ENCODE measurements at regions not wholly inside any gene's neighbourhood (a gene's known extent, or its start where the extent isn't known, plus 50 kb on each side); places are given as distances from the start of the nearest gene placed in this dataset.

DNA sequence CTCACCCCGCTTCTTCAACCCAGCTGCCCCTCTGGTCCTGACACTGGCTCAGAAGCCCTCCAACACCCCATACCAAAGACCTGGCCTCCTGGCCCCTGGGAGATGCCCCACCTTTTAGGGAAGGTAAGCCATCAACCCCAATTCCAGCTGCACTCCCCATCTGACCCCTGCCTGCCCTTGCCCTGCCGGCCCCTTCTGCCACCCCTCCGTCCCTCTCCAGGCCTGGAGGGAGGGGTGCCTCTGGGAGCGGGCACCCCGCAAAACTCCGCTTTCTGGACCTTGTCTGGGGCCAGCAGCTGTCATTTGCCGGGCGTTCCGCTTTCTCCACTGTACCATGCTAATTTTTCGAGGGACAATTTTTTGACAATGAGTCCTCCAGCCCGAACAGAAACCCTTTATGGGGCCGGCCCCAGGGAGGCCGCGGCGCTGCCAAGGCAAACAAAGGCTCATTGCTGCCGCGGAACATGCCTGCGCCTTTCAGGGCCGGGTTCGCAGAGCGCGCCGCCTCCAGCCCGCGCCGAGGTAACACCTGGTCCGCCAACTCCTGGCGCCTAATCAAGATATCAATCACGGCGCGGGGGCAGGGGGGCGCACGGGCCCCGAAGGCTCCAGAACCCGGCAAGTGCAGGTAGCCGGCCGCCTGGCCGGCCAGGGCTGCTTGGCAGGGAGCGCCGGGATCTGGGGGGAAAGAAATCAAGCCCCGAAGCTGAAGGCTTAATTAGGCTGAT lies 96.0 kb downstream of the INHBB start:
- no peak for DNase-seq

DNA sequence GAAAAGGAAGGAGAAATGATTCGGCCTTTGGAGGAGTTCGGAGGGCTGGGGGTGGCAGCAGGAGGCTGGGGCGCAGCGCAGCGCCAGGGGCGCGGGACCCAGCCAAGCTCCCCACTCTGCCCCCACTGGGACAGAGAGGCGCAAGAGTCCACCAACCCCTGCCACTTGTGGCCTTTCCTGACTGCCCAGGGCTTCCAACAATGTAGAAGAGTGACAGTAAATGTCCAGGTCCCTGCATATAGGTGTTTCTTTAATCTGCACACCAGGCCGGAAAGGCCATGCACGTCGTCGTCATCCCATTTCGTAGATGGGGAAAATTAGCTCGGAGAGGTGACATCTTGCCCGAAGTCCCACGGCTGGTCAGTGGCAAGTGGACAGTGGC lies 96.6 kb downstream of the INHBB start:
- no peak for DNase-seq

DNA sequence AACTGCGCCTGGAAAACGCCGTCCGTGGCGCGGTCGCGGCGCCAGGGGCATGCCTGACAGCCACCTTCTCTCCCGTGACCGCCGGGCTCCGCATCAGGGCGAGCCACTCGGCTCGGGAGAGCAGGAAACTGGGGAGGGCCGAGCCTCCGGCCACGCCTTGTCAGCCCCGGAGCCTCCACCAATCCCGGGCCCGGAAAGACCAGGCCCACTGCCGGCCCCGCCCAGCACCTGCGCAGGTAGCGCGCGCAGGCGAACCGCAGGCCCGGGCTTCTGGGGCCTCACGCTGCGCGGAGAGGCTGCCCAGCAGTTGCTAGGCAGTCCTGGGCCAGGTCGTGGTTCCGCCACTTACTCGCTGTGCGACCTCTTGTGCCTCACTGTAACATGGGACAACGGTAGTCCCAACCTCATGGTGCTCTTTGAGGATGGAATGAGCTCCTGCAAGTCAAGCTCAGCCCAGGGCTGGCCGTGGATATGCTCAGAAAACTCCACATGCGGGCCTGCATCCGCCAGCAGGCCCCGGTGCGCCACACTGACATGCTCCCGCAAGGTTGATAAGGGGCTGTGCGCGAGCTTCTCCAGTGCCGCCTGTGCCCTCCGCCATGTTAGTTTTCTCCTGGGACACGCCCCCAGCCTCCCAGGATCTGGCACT lies 97.1 kb downstream of the INHBB start:
- DNase-seq, result no peak

DNA sequence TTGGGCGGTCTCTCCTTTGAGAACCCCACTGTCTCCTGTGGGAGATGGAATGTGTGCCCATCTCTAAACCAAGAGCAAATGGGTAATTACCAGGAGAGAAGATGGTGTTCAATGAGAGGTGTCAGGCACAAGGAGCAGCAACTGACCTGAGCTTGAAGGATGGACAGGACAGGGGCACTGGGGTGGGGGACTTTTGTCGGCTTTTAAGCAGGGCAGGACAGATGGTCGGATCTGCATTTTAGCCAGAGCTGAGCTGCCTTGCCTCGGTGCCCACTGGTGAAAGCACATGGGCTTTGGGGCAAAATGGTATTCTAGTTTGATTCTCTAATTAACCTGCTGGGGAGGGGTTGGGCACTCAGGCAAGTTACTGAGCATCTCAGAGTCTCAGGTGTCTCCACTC lies 98.0 kb downstream of the INHBB start:
- no peak for DNase-seq

DNA sequence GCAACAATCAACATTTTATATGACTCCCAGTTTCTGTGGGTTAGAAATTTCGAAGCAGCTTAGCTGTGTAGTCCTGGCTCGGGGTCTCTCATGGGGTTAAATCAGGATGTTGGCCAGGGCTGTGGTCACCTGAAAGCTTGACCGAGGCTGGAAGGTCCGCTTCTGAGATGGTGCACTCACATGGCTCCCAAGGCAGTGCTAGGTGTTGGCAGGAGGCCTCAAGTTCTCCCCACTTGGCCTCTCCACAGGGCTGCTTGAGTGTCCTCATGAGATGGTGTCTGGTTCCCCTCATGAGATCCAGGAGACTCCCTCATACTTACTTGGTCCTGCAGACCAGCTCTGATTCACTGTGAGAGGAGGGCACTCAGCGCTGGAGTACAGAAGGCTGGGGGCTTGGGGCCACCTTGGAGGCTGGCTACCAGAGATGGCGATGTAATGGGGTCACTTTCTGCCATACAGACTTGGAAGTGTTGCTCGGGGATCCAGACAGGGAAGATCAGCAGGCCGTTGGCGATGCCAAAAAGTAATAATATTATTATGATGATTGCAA lies 98.8 kb downstream of the INHBB start:
- no peak for DNase-seq

DNA sequence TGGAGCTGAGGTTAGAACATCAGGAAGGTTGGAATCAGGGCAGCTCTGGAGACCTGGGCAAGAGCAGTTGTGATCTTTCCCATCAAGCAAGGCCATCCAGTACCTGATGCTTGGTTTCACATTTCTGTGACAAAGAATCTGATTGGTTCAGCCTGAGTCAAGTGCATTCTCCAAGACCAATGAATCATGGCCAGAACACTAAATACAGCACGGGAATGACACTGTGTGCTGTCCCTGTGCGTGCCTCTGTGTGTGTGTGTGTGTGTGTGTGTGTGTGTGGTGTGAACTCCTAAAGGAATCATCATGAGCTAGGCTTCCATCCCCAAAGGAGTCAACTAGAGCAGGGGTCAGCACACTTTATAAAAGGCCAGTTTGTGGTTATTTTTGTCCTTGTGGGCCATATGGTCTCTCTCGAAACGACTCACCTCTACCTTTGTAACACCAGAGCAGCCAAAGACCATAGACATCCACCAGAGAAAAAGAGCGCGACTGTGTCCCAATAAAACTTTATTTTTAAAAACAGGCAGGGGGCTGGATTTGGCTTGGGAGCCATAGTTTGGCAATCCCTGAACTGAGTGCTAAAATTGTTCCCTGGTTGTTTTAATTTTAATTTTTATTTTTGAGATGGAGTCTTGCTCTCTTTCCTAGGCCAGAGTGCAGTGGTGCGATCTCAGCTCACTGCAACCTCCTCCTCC lies 99.7 kb downstream of the INHBB start:
- DNase-seq, result no peak

DNA sequence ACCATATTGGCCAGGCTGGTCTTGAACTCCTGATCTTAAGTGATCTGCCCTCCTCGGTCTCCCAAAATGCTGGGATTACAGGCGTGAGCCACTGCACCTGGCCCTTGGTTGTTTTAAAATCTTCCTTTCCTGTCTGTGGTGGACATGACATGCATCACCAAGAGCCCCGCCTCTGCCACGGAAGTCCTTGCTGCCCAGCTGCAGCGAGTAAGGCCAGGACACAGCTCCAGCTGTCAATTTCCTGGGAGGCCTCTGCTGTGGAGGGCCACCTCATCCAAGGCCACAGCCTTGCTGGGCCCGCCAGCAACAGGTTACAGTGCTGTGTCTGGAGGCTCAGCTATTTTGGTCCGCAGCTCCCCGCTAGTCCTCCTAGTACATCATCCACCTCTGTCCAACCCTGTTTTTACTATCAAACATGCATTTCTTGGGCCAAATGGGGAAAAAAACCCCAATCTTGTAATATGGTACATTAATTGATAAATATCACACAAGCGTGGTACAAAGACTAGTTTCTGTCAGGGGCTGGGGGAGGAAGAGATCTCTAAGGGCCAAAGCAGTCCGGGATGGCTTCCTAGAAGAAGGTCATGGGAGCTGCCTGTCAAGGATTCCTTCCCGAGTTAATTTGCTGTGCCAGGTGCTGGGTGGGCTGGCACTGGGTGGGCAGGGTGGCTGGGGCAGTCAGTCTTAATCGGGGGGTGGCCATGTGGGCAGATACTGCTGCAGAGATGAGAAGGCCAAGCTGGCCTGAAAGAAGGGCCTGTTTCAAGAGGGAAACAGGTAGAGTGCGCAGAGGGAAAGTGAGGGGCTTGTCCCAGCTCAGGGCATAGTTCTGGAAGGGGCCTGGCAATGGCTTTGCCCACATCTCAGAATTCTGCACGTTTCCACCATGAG lies 100.5 kb downstream of the INHBB start:
- DNase-seq, result no peak

DNA sequence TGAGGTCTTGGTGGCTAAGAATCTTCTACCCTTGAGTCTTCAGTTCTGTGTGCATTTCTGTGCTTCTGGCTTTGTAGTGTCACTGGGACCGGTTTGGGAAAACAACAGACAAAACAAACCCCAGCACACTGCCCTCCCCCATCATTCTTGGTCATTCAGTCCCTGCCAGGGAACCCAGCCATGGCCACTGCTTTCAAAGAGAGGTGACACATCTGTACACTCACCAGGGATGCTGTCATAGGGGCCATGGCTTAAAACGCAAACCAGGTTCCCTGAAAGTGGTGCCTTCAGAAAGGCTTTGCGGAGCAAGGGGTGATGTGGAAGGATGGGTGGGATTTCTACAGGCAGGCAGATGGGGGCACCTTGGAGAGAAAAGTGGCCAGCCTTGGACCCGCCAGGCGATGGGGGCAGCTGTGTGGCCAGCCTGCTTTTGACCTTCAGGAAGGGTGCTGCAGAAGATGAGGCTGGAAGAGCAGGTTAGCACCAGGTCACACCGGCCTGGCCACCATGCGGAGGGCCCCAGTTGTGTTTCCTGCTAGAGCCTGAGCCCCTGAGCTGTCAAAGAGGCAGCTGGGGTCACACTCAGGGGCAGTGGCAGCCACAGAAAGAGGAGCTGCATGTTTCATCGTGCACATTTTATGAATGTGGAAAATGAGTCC lies 101.3 kb downstream of the INHBB start:
- no peak for DNase-seq

DNA sequence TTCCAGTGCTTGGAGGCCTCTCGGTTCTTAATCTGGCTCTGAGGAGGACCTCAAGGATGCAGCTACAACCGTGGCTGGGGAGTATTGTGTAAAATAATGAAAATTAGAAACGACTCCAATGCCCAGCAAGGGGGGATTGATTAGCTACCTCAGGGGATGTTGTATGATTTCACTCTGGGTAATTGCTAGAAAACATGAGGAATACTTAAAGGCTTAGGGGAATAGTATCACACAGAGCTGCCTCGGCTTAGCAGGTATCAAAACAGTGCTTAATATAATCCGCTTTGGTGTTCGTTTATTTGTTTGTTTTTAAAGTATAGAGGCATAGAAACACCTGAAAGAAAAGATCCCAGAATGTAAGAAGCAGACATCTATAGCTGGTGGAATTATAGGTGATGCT lies 102.5 kb downstream of the INHBB start:
- no peak for DNase-seq

DNA sequence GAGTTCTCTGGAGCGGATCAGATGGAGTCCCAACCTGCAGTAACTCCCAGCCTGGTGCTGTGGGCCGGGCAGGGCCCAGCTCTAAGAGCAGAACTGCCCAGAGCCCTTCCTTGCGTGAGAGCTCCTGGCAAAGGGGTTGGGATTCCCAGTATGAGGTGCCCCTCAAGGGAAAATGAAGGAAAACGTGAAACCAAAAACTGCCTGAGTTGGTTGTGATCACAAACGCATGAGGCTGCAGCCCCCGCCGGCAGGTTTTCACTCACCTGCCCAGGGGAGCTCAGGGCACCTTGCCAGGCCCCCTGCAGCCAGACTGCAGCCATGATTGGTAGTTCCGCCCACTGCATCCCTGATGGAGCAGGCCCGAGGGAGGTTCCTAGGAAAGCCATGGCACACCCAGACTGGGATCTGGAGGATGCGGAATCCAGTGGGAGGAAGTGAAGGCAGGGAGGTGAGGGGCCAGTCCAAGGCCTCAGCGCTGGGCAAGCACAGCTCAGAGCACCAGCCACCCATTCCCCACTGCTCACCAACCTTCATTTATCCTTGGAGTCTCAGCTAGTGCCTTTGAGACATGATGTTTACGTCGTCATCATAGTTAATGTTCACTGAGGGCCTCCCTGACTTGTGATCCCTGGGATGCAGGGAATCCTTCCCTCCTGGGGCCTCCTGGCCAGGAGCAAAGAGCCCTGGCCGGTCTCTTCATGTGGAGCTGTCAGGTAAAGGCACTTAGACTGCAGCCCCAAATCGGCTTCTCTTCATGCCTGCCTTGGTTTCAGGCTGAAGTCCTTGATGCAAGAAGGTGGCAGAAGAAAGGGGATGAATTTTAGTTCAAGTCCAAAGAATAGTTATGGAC lies 103.2 kb downstream of the INHBB start:
- DNase-seq, result no peak

DNA sequence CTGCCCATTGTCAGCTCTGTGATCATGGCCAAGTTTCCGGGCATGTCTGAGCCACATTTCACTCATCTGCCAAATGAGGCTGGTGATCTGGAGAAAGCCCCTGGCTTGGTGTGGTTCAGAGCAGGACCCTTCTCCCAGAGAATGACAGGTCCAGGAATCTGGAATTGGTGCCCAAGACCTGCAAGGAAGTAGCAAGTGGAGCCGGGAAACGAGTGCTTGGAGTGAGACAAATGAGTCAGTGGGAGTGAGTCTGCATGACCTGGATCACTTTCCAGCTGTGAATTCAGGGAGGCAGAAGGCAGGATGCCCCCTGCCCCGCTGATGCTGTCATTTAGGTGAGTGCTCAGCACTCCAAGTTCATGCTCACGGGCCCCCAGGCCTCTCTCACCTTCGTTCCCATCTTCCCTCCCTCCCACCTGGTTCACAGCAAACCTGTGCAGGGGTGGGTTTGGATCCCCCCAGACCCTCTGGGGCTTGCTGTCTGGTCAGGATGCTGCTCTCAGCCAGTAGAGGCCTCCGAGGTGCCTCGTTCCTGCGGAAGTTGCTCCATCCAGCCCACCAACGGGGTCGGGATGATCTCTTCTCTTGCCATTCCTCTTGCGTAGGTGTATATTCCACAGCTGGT lies 104.4 kb downstream of the INHBB start:
- no peak for DNase-seq

DNA sequence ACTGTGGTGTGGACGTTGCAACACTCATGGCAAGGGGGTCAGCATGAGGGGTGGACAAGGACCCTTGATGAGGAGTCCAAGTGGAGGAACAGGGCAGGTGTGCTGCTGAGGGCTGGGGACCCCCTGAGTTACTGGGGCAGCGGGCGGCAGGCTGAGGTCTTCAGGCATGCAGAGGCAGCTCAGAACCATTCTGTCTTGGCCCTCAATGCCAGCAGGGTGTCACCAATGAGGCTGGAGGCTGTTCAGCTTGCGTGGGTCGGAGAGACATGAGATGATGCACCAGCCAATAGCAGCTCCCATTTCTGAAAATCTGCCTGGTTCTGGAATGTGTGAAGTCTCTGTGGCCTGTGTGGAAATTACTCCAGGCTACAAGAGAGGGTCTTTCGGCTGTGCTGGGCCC lies 105.4 kb downstream of the INHBB start:
- DNase-seq, result no peak

DNA sequence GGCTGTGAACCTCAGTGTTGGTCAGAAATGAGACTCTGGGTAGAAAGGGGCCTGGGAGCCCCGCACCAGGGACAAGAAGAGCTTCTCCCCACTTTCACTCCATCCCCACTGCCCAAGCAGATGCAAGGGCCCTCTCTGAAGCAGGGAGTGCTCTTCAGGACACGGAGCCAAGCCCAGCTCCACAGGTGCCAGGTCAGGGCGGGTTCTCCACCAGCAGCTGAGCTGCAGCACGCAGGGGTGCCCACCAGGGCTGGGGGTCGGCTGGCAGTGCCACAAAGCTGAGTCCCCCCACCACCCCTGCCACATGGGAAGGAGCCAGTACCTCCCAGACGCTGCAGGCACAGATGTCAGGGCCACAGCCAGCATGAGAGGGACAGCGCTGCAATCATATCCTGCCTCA lies 106.2 kb downstream of the INHBB start:
- DNase-seq, result no peak

DNA sequence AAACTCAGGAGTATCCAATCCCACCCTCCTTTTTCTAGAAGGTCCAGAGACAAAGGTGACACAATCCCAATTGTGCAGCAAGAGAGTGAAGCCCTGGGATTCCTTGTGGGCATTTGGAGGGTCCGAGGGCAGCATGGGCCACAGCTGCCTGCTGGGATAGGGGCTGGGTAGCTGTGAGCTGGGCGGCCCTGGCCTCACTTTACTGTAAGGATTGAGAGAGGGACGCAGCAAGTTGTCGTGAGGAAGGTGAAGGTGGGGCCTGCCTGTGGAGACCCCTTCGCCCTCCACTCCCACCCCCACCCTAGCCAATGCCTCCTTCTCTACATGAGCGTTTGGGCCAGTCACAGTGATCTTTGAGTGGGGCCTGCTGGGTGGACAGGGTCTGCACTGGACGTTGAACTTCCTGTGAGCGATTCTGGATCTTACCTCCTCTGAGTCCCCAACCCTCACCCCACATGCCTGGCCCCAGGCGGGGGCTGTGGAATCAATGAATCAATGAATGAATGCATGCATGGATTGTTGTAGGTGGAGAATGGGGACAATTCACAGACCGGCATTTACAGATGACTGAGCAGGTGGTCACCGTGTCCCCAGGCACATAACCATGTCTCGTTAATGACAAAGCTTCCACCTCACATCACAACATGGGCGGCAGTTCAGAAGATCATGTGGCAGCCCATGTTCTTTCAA lies 107.2 kb downstream of the INHBB start:
- no peak for DNase-seq

DNA sequence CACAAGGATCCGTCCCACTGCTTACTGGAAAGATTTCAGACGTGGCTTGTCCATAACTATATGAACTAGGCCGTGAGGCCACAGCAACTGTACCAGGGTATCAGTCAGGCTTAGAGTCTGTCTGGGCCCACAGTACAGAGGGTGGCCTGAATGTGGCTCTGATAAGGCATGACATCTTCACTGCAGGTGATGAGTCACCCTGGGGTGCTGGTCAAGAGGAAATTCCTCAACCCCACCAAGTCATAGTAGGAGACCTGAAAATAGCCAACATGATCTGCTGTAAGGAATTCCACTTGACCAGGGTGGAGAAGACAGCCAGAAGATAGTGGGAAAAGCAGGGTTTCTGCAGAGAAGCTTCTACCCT lies 107.7 kb downstream of the INHBB start:
- no peak for DNase-seq

DNA sequence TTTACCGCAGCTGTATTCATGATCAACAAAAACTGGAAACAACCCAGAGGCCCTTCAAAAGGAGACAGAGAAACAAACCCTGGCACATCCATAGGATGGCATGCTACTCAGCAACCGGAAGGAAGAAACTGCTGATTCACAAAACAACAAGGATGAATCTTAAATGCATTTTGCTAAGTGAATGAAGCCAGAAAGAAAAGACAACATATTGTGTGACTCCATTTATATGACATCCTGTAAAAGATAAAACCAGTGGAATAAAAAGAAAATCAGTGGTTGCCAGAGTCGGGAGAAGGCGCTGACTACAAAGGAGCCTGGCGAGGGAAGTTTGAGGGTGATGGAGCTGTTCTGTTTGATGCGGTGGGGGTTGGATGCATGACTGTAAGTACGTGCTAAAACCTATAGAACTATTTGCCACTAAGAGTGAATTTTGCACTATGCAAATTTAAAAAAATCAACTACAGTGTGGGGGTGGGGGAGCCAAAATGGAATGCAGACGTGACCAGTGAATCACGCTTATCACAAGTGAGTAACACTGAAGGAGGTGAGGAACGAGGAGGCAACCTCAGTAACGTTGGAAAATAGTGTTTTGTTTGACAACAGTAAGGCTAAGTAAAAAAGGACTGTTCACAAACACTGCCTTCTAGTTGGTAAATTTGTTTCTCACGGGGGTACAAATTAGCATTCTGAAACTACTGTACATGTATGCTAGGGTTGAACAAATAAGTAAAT lies 108.9 kb downstream of the INHBB start:
- no peak for DNase-seq

DNA sequence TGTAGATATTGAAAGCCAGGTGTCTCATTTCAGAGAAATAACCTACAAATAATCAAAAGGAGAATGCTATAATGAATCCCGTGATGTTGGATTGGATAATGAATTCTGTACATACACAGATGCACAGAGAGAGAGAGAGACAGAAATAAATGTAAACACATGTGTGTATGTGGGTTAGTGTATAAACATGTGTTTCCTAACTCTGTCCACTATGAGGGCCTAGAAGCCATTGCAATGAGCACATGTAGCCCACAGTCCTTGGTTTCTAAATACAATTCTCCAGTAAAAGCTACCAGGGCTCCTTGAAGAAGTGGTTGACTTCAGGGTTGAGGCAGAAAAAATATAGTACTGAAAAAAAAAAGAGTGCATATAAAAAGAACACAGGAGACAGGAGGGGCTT lies 109.5 kb downstream of the INHBB start:
- DNase-seq, result no peak

DNA sequence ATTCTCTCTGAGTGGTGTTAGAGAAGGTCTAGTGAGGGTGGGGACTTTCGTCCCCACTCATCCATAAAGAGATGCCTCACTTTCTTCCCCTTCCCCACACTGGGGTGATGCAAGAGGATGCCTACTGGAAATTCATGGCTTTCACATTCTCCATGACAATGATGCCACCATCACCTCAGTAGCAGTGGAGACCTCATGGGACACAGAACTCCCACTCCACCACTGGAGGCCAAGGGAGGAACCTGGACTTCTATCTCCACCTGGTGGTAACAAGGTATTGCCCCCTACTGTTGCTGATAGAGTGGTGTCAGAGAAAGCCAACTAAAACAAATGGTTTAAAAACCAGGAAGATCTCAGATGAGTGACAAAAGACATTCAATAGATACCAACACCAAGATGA lies 110.9 kb downstream of the INHBB start:
- DNase-seq, result no peak

DNA sequence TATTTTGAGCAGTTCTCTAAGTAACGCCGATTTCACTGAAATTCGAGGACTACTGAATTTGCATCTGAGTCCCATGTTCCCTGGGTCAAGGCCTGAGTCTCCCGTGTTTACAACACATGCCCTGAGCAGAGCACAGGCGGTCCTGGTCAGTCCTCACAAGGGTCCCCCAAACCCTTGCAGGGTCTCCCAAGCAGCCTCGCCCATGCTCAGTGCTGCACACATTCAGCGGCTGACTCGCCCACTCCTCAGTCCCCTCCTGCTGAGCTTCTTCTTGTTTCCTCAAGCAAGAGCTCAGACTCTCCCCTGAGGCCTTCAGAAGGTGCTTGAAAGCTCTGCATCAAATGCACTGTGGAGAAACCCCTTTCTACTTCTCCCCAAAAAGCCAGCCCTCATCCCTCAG lies 114.6 kb downstream of the INHBB start:
- DNase-seq, result no peak

DNA sequence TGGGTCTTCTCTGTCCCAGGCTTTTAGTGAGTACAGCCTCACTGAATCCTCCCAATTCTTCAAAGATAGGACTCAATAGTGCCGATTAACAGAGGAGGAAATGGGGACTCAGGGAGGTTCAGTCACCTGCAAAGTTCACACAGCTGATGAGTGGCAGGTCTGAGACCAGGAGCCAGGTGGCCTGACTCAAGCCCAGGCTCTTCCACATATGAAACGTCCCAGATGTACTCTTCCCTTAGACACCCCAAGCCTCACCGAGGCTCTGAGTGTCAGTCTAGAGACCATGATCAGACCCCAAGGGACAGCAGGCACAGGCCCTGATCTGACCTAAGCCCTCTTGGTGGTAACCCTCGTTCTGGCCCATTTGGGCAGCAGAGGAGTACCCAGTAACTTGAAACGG lies 115.2 kb downstream of the INHBB start:
- no peak for DNase-seq

Measured in SW 1271 (cell line).